KMS-11 (cell line): ENCODE measurements at regions not wholly inside any gene's neighbourhood (a gene's known extent, or its start where the extent isn't known, plus 50 kb on each side); places are given as distances from the start of the nearest gene placed in this dataset.

Experiments
- H2AFZ ChIP-seq: fragments of 200-600 bp; sonication (generic); 2 replicates; pipeline ENCODE4 v1.6.1; 2016; ENCODE audit warnings: antibody characterized with exemption, mixed run types, low read depth
- H3K27ac ChIP-seq: fragments of 200-600 bp; sonication (generic); 2 replicates; pipeline ENCODE4 v1.6.1; 2016; ENCODE audit warnings: mild to moderate bottlenecking, mixed run types
- H3K27me3 ChIP-seq: fragments of 200-600 bp; sonication (generic); 2 replicates; pipeline ENCODE4 v1.6.1; 2017; ENCODE audit warnings: mild to moderate bottlenecking, low read depth, mixed run types, moderate library complexity; ENCODE audit not compliant: insufficient read depth
- H3K36me3 ChIP-seq: fragments of 200-600 bp; sonication (generic); 2 replicates; pipeline ENCODE4 v1.6.1; 2017; ENCODE audit warnings: mild to moderate bottlenecking, mixed run types; ENCODE audit not compliant: insufficient read depth
- H3K4me1 ChIP-seq: fragments of 200-600 bp; sonication (generic); 2 replicates; pipeline ENCODE4 v1.6.1; 2016; ENCODE audit warnings: mild to moderate bottlenecking, low read depth, mixed run types; ENCODE audit not compliant: poor library complexity, severe bottlenecking
- H3K4me2 ChIP-seq: fragments of 200-600 bp; sonication (generic); 2 replicates; pipeline ENCODE4 v1.7.0; 2016; ENCODE audit warnings: mild to moderate bottlenecking, mixed run types
- H3K4me3 ChIP-seq: fragments of 200-600 bp; sonication (generic); IDR thresholded peaks from 2 replicates; pipeline ENCODE4 v1.6.1; 2017; ENCODE audit warnings: low read depth, low read length, mixed read lengths; ENCODE audit not compliant: insufficient read depth
- H3K79me2 ChIP-seq: fragments of 200-600 bp; sonication (generic); 2 replicates; pipeline ENCODE4 v1.6.1; 2016; ENCODE audit warnings: low read depth, mixed run types; ENCODE audit not compliant: insufficient read depth
- H3K9ac ChIP-seq: fragments of 200-600 bp; sonication (generic); 2 replicates; pipeline ENCODE4 v1.6.1; 2016; ENCODE audit warnings: mild to moderate bottlenecking, mixed run types
- H4K20me1 ChIP-seq: fragments of 200-600 bp; sonication (generic); 2 replicates; pipeline ENCODE4 v1.6.1; 2016; ENCODE audit warnings: mild to moderate bottlenecking, mixed run types; ENCODE audit not compliant: insufficient read depth
- TF ChIP-seq, protein P1 (sequence below): fragments of 200-600 bp; sonication (generic); conservative IDR thresholded peaks from 2 replicates; pipeline ENCODE4 v1.6.1; 2017; ENCODE audit warnings: low read depth, mild to moderate bottlenecking, antibody characterized with exemption, low read length, moderate library complexity, mixed read lengths

DNA sequence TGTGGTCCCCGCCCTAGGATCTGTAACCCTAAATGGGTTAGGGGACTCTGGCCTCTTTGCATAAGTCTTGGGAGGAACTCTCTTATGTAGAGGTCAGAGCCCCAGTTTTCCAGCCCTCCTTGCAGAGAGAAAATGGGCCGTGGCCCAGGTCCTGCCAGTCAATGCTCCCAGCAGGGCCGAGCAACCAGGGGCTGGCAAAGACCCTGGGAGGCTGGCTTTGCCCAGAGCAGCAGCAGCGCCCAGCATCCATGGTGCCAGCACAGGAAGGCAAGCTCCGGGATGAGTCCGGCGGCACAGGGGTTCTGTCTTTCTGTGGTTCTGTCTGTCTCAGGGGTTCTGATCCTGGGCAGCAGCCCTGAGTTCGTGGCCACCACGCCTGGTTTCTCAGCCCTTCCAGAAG lies 684.8 kb downstream of the BRD1 start:
- TF ChIP-seq, protein P1, sequence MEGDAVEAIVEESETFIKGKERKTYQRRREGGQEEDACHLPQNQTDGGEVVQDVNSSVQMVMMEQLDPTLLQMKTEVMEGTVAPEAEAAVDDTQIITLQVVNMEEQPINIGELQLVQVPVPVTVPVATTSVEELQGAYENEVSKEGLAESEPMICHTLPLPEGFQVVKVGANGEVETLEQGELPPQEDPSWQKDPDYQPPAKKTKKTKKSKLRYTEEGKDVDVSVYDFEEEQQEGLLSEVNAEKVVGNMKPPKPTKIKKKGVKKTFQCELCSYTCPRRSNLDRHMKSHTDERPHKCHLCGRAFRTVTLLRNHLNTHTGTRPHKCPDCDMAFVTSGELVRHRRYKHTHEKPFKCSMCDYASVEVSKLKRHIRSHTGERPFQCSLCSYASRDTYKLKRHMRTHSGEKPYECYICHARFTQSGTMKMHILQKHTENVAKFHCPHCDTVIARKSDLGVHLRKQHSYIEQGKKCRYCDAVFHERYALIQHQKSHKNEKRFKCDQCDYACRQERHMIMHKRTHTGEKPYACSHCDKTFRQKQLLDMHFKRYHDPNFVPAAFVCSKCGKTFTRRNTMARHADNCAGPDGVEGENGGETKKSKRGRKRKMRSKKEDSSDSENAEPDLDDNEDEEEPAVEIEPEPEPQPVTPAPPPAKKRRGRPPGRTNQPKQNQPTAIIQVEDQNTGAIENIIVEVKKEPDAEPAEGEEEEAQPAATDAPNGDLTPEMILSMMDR = no peak

DNA sequence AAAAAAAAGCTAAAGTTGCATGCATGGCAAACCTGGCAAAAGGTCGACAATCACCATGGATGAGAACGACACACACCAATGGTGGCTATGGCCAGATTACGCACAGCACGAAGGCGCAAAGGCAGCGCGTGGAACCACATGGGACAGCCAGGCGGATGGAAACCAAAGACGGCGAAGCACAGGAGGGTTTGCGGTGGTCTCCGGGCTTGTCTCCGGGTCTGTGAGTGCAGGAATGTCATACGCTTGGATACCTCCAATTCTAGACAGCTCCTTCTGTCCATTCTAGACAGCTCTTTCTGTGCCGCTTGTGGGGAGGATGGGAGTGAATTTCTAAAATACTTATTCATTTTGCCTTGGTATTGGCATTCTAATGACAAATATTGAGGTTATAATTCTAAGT lies 685.4 kb downstream of the BRD1 start:
- H3K4me3 ChIP-seq = no peak overlapping the region
- TF ChIP-seq, protein P1 = no peak

More for the DNA sequence above, 684.8 kb downstream of the BRD1 start:
- H2AFZ ChIP-seq = no peak overlapping the region
- H3K79me2 ChIP-seq = no peaks in the 10 kb centered on the region
- no peak overlapping the region for H3K4me3 ChIP-seq
- H3K9ac ChIP-seq = no peak overlapping the region
- no peaks in the 10 kb centered on the region for H3K36me3 ChIP-seq
- H3K4me1 ChIP-seq = no peaks in the 10 kb centered on the region
- no peak overlapping the region for H3K27ac ChIP-seq
- no peaks in the 10 kb centered on the region for H3K27me3 ChIP-seq
- no peak overlapping the region for H3K4me2 ChIP-seq
- H4K20me1 ChIP-seq = no peaks in the 10 kb centered on the region

DNA sequence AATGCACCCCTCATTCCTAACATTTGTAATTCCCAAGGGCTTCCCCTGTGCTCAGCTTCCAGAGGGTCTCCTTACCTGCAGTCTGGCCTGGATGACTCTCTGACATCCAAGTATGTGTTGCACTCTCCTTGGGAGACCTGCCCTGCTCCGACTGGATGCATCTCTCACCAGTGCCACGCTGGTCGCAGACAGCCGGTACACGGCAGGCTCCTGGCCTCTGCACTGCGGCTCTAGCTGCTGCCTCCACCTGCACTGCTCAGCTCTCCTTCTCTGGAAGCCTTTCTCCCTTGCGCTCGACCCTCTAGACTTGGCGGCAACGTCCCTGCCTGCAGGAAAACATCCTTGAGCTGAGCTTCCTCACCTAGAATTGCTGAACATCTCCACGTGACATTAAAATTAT lies 685.9 kb downstream of the BRD1 start:
- H3K4me3 ChIP-seq = no peak overlapping the region
- no peak overlapping the region for H3K4me2 ChIP-seq
- no peak overlapping the region for H2AFZ ChIP-seq
- no peak overlapping the region for H3K9ac ChIP-seq
- no peaks in the 10 kb centered on the region for H3K4me1 ChIP-seq
- no peaks in the 10 kb centered on the region for H3K36me3 ChIP-seq
- H4K20me1 ChIP-seq = no peaks in the 10 kb centered on the region
- H3K27me3 ChIP-seq = no peaks in the 10 kb centered on the region
- H3K27ac ChIP-seq = no peak overlapping the region
- H3K79me2 ChIP-seq = no peaks in the 10 kb centered on the region
- TF ChIP-seq, protein P1 = no peak

More for the DNA sequence above, 685.4 kb downstream of the BRD1 start:
- Histone ChIP-seq H3K9ac (no peak overlapping the region), H2AFZ (no peak overlapping the region), H3K4me1 (no peaks in the 10 kb centered on the region), H3K79me2 (no peaks in the 10 kb centered on the region), H3K4me2 (no peak overlapping the region), H4K20me1 (no peaks in the 10 kb centered on the region), H3K27me3 (no peaks in the 10 kb centered on the region), H3K27ac (no peak overlapping the region), H3K36me3 (no peaks in the 10 kb centered on the region)

DNA sequence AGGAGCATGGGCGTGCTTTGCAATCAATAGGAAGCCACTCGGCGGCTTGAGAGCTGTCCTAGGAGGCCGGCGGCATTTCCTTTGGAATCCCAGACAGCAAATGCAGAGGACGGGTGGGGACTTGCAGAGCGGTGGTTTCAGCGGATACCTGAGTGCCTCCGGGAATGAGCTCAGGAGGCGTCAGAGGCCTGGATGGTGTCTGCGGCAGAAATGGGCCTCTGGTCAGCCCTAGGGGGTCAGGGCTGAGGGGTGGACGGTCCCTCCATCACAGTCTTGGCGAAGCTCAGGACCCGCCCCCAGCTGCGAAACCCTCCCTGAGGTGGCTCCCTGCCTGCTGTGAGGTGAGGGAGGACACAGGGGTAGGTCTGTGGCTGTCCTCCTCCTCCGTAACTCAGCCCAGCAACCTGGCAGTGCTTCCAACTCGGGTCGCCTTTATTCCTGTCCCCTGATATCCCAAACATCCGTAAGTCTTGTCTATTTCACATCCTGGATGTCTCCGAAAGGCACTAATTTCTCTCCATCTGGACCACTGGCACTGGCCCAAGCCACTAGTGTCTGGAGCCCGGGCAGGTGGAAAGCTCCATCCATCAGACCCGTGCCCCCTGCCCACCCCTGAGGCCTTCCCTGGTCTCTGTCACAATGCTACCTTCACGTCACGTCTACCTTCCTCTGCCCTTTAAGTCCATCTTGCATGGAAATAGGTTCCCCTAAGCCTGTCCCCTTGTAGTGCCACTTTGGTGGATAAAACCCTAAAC lies 686.6 kb downstream of the BRD1 start:
- H2AFZ ChIP-seq = no peak overlapping the region
- no peaks in the 10 kb centered on the region for H4K20me1 ChIP-seq
- H3K4me3 ChIP-seq = no peak overlapping the region
- H3K9ac ChIP-seq = no peak overlapping the region
- H3K27me3 ChIP-seq = no peaks in the 10 kb centered on the region
- no peak overlapping the region for H3K4me2 ChIP-seq
- no peak overlapping the region for H3K27ac ChIP-seq
- TF ChIP-seq, protein P1 = no peak
- H3K36me3 ChIP-seq = no peaks in the 10 kb centered on the region
- H3K4me1 ChIP-seq = no peaks in the 10 kb centered on the region
- H3K79me2 ChIP-seq = no peaks in the 10 kb centered on the region
